ENCODE measurements at regions not wholly inside any gene's neighbourhood (a gene's known extent, or its start where the extent isn't known, plus 50 kb on each side); places are given as distances from the start of the nearest gene placed in this dataset.

DNA sequence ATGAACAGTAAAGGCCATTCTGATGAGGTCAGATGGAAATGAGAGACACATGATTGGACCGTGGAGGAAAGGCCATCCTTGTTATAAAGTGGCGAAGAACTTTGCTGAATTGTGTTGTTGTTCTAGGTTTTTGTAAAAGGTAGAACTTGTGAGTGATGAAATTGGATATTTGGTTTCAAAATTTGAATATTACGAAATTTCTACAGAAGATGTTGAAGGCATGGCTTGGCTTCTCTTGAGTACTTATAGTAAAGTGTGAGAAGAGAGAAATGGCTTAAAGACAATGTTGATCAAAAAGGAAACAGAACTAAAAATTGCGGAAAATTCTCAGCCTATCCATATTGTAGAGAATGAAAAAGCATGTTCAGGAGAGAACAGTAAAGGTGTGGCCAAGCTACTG is 166.6 kb upstream of the S1PR3 start:
- TF ChIP-seq CREB1 (IDR thresholded peaks at IDR 0.05; ENCODE audit: low read depth) (no peak), CEBPB (IDR thresholded peaks at IDR 0.05) (no peak), RAD21 (IDR thresholded peaks at IDR 0.05; ENCODE audit: low read depth) (no peak), EP300 (IDR thresholded peaks at IDR 0.05; ENCODE audit: borderline replicate concordance) (no peak), REST (IDR thresholded peaks at IDR 0.05; ENCODE audit: low read depth) (no peak), TAF1 (IDR thresholded peaks at IDR 0.05; ENCODE audit: low read depth) (no peak), NFIC (IDR thresholded peaks at IDR 0.05) (no peak)
- TF ChIP-seq, protein P1, sequence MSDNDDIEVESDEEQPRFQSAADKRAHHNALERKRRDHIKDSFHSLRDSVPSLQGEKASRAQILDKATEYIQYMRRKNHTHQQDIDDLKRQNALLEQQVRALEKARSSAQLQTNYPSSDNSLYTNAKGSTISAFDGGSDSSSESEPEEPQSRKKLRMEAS (IDR thresholded peaks at IDR 0.05), result no peak
